ENCODE measurements at regions not wholly inside any gene's neighbourhood (a gene's known extent, or its start where the extent isn't known, plus 50 kb on each side); places are given as distances from the start of the nearest gene placed in this dataset.

DNA sequence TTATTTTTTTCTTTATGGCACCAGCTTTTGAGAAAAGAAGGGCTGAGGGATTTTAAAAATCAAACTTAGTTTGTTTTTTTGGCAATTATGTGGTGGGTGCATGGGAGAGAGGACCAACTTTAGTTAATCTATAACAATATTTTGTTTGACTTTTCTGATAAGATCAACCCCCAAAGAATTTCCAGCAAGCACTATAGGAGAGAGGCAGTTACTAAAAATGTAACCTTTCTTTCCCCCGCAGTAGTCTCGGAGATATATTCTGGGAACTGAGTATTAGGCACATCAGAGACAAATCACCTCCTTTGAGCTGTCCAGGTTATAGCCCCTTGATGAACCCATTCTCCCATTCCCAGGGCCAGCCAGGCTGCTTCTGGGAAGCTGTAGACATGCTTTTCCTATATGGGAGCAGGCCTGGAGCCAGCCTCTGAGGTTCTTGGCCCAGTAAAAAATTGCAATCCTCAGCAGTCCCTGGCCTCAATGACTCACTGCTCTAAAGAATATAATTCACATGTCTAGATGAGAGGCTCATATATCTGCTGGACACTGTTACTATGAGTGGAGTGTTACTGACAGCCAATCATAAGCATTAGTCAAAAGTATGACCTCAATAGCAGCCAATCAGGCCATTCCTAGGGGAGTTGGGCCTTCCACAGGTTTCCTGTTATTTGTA lies 138.3 kb upstream of the AGBL1 start:
- TF ChIP-seq, protein P1, sequence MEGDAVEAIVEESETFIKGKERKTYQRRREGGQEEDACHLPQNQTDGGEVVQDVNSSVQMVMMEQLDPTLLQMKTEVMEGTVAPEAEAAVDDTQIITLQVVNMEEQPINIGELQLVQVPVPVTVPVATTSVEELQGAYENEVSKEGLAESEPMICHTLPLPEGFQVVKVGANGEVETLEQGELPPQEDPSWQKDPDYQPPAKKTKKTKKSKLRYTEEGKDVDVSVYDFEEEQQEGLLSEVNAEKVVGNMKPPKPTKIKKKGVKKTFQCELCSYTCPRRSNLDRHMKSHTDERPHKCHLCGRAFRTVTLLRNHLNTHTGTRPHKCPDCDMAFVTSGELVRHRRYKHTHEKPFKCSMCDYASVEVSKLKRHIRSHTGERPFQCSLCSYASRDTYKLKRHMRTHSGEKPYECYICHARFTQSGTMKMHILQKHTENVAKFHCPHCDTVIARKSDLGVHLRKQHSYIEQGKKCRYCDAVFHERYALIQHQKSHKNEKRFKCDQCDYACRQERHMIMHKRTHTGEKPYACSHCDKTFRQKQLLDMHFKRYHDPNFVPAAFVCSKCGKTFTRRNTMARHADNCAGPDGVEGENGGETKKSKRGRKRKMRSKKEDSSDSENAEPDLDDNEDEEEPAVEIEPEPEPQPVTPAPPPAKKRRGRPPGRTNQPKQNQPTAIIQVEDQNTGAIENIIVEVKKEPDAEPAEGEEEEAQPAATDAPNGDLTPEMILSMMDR (IDR thresholded peaks at IDR 0.05; ENCODE audit: extremely low read depth, missing control alignments): no peak
- DNase-seq (ENCODE audit: low spot score): no peak

DNA sequence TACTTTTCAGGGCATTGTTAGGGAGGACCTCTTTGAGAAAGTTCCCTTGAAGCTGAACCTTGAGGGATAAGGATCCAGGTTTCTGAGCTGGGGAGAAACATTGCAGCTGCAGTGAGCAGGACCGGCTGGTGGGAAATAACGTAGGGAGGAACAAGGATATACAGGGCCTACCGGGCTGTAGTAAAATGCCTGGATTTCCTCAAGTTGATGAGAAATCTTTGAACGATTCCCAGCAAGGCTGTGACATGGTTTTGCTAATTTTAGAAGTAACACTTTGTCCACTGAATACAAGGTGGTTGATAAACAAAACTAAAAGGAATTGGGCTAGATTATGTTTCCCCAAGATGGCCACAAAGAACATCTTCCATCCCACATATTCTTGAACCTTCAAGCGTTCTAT lies 137.0 kb upstream of the AGBL1 start:
- DNase-seq (ENCODE audit: low spot score): no peak
- TF ChIP-seq, protein P1 (IDR thresholded peaks at IDR 0.05; ENCODE audit: extremely low read depth, missing control alignments): no peak

DNA sequence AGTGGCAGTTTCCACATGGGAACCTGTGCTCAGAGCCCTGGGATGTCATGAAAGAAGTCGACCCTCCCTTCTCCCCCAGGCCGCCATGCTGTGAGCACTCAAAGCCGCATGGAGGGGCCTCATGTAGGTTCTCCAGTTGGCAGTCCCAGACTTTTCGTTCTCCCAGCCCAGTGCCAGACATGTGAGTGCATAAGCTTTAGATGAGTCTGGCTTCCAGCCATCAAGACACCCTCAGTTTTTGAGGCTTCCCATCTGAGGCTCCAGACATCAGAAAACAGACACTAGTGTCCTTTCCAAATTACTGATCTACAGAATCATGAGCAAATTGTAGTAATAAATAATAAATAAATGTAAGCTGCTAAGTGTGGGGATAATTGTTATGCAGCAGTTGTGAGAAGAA lies 136.5 kb upstream of the AGBL1 start:
- TF ChIP-seq, protein P1 (IDR thresholded peaks at IDR 0.05; ENCODE audit: extremely low read depth, missing control alignments): no peak
- no peak for DNase-seq (ENCODE audit: low spot score)

DNA sequence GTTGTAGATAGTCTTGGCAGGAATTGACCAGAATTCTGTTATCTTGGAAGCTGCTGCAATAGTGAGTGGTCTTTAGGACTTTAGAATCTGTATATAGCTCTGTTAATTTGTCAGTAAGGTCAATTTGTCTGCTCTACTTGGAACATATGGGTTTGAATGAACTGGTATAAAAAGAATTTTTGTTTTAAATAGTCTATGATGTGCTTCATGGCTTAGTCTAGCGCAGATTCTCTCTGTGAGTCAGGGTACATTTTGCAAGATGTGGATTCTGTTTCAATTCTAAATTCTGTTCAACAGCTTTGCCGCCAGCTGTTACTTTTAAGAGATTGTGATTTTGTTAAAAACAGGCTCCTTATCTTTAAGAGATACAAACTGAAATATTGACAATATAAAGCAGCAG lies 135.9 kb upstream of the AGBL1 start:
- no peak for DNase-seq (ENCODE audit: low spot score)
- TF ChIP-seq, protein P1 (IDR thresholded peaks at IDR 0.05; ENCODE audit: extremely low read depth, missing control alignments): no peak

DNA sequence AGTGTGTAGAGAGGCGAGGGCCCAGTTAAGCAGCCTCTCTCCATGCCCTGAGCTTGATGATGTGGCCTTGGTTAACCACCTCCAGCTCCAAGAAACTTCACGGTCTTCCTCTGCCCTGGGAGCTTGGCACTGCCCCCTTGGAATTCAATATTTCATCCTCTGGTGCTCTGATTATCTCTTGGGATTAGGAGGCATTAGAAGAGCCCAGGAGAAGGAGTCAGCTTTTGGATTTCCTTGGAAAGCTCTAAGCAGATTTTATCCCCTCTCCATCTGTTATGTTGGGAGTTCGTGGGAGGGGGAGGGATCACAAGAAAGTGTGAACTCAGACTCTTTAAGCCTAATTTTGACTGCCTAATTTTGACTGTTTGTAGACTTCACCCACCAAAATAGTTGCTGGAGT lies 132.7 kb upstream of the AGBL1 start:
- no peak for DNase-seq (ENCODE audit: low spot score)
- TF ChIP-seq, protein P1 (IDR thresholded peaks at IDR 0.05; ENCODE audit: extremely low read depth, missing control alignments): no peak

DNA sequence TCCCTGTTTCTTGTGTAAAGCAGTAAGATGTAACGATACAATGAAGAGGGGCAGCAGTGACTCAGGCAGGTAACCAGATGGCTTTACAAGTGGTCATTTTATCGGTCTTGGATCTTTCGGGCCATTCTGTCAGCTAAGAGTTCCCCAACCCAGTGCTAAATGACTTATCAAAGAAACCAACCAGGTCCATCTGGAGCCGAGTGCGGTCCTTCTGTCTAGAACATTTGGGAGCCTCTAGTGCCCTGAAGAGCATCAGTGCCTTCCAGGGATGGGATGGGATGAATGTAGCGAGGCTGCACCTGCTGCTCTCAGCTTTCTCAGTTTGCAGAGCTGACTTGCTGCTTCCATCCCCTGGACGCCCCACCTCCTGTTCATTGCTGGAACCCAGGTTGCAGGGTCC lies 131.7 kb upstream of the AGBL1 start:
- DNase-seq (ENCODE audit: low spot score): no peak
- TF ChIP-seq, protein P1 (IDR thresholded peaks at IDR 0.05; ENCODE audit: extremely low read depth, missing control alignments): no peak

DNA sequence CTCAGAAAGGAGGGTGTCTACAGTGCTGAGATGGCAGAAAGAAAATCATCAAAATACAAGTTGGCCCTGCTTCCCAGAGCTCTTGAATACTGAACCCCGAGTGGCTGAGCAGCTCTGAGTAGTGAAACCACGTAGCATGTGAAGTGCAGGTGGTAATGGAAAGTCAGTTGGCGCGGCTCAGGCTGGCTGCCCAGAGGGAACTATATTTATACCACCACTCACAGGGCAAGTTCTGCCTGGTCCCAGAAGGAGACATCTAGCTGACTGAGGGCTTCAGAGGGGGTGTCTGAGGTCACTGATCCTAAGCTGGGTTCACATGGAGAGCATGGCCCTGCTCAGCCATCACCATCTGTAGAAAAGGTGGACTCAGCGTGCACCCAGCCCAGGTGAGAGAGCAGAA lies 129.6 kb upstream of the AGBL1 start:
- no peak for DNase-seq (ENCODE audit: low spot score)
- TF ChIP-seq, protein P1 (IDR thresholded peaks at IDR 0.05; ENCODE audit: extremely low read depth, missing control alignments): no peak

Data from GM20000 (cell line).